ENCODE measurements at regions not wholly inside any gene's neighbourhood (a gene's known extent, or its start where the extent isn't known, plus 50 kb on each side); places are given as distances from the start of the nearest gene placed in this dataset.

DNA sequence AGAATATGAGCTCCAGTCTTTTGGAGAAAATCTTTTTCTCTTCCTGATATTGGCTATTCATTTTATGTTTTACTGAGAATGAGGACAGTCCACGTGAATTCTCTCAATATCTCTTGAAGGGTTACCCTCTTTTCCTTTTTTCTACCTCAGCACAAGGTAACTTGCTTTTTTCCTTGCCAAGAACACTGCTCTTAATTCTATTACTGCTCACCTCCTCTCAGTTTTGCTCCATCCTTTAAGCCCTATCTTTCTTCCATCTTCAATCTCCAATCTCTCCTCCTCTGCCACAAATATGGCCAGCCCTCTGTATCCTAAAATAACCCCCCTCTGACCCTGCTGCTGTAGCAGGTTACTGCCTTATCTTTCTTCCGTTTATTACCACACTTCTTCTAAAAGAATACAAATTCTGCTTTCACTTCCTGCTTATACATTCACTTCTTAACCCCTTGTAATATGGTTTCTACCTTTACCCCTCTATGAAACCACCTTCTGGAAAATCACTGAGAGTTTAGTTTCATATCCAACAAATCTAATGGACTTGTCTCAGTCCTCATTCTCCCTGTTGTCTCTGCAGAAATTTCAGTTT is 89.0 kb downstream of the NFKBIZ start:
- ATAC-seq (peak in 3 of 4 donors; percentile 35 to 59 (median 52)), DNase-seq (no peak)
- Histone ChIP-seq H3K27ac (no peak overlapping the region), H3K36me3 (no peaks in the 10 kb centered on the region), H3K4me1 (peaks cover 0 to 4% (median 0%) of the 10 kb centered on the region in 4 donors), H3K27me3 (no peaks in the 10 kb centered on the region), H3K4me3 (no peak overlapping the region), H3K9me3 (no peaks in the 10 kb centered on the region)
- WGBS (ENCODE audit: insufficient coverage, low coverage, low lambda C conversion rate, missing lambda C conversion rate): 18% methylated on average over 2 of the region's 2 CpGs
- intact Hi-C loops (cut with DNase I): no loop called here
- TF ChIP-seq, protein P1, sequence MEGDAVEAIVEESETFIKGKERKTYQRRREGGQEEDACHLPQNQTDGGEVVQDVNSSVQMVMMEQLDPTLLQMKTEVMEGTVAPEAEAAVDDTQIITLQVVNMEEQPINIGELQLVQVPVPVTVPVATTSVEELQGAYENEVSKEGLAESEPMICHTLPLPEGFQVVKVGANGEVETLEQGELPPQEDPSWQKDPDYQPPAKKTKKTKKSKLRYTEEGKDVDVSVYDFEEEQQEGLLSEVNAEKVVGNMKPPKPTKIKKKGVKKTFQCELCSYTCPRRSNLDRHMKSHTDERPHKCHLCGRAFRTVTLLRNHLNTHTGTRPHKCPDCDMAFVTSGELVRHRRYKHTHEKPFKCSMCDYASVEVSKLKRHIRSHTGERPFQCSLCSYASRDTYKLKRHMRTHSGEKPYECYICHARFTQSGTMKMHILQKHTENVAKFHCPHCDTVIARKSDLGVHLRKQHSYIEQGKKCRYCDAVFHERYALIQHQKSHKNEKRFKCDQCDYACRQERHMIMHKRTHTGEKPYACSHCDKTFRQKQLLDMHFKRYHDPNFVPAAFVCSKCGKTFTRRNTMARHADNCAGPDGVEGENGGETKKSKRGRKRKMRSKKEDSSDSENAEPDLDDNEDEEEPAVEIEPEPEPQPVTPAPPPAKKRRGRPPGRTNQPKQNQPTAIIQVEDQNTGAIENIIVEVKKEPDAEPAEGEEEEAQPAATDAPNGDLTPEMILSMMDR (IDR thresholded peaks at IDR 0.05): no peak
- TF ChIP-seq POLR2A (IDR thresholded peaks at IDR 0.05): no peak

DNA sequence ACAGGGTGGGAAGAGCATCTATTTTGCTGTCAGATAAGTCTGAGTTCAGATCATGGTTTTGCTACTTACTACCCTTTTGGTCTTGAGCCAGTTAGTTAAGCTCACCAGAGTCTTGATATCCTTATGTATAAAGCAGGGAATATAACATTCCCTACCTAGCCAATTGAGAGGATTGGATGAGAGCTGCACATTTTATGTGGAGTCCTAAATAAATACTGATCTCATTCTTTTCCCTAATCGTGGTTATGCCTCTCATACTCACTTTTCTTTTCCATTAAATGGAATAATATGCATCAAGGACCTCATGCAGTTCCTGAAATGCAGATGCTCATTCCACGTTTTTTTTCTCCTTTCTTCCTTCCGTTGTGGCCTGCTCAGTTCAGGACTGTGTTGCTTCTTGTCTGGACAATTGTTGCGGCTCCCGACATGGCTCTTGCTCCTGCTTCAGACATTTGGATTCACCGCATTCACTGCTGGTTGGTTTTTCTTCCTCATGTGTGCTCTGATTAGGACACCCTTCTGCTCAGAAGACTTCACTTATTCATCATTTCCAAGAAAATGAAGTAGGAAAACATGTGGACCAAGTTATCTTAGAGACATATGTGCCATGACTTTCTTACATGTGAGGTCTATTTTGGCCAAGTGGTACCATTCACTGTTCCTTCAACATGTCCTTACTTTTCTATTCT is 90.2 kb downstream of the NFKBIZ start:
- Histone ChIP-seq H3K9me3 (no peaks in the 10 kb centered on the region), H3K4me1 (peaks cover 0 to 4% (median 0%) of the 10 kb centered on the region in 4 donors), H3K4me3 (no peak overlapping the region), H3K27ac (no peak overlapping the region), H3K27me3 (no peaks in the 10 kb centered on the region), H3K36me3 (no peaks in the 10 kb centered on the region)
- DNase-seq (no peak), ATAC-seq (no peak)
- TF ChIP-seq, protein P1 (IDR thresholded peaks at IDR 0.05): no peak
- TF ChIP-seq POLR2A (IDR thresholded peaks at IDR 0.05): no peak
- 69% methylated on average over 6 of the region's 6 CpGs for WGBS (ENCODE audit: insufficient coverage, low coverage, low lambda C conversion rate, missing lambda C conversion rate)
- intact Hi-C loops (cut with DNase I): no loop called here

DNA sequence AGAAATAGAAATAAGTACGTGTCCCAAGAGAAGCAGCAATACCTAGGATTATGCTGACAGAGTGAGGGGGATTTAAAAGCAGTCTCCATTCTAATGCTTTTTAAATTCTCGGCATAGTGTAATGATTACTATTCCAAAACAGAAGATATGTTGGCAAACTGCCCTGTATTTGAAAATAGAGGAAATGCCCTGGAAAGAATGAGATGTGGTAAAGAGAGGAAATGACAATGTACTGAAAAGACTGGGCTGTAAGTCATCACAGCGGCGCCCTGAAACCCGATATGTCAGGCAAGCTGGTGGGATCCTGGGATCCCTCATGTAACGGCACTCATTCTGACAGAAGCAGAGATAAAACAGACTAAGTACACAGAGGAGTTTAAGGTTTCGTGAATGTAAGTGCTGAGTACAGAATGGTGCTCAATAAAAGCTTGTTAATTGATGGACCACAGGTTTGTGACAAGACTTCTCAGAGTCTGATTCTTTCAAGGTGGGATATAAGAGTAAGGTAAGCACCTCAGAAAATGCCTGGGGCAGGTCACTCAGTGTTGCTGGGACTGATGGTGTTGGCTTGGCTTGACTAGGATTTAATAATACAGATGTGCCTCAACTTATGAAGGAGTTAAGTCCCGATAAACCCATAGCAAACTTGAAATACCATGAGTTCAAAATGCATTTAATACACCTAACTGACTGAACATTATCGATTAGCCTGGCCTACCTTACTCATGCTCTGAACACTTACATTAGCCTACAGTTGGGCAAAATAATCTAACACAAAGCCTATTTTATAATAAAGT is 91.4 kb downstream of the NFKBIZ start:
- WGBS (ENCODE audit: insufficient coverage, low coverage, low lambda C conversion rate, missing lambda C conversion rate): 57% methylated on average over 9 of the region's 9 CpGs
- no peaks in the 10 kb centered on the region for H3K27me3 ChIP-seq
- H3K9me3 ChIP-seq: no peaks in the 10 kb centered on the region
- DNase-seq (peak in 1 of 3 donors; percentile 40), ATAC-seq (peak; percentile 56 to 67 (median 61))
- intact Hi-C loops (cut with DNase I): no loop called here
- no peak overlapping the region for H3K4me3 ChIP-seq
- H3K4me1 ChIP-seq: peaks cover 0 to 4% (median 0%) of the 10 kb centered on the region in 4 donors
- no peak overlapping the region for H3K27ac ChIP-seq
- no peaks in the 10 kb centered on the region for H3K36me3 ChIP-seq
- no peak for TF ChIP-seq POLR2A (IDR thresholded peaks at IDR 0.05)
- TF ChIP-seq, protein P1 (IDR thresholded peaks at IDR 0.05): no peak

DNA sequence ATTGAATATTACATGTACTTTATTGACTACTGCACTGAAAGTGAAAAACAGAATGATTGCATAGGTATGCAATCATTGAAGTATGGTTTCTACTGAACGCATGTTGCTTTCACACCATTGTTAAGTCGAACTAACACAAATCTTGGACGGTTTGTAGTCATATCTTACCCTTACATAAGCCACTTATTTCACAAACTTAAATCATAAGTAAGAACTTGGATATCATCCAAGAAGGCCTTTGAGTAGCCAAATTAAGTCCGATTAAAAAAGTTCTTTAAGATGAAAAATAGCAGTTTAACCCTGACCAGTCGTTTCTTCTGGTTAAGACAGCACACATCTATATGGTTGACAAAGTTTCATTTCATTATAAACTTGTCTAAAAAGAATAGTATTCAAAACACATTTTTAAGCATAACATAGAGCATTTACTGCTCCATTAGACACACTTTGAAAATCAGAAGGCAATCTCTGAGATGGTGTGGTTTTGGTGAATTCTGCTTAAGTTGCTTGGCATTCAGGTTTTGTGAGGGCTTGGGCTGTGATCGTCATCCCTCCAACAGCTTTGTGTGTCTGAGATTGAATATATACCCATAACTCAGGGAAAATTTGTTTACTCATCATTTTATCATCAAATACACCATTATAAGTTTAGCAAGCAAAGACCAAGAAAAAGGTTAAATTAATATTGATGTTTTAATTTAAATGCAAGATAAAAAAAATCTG is 92.2 kb downstream of the NFKBIZ start:
- H3K4me3 ChIP-seq: no peak overlapping the region

More for the DNA sequence above, 92.2 kb downstream of the NFKBIZ start:
- H3K27ac ChIP-seq: no peak overlapping the region
- DNase-seq (no peak), ATAC-seq (no peak)
- H3K36me3 ChIP-seq: no peaks in the 10 kb centered on the region
- no peaks in the 10 kb centered on the region for H3K9me3 ChIP-seq
- H3K4me1 ChIP-seq: peaks cover 0 to 4% (median 0%) of the 10 kb centered on the region in 4 donors
- H3K27me3 ChIP-seq: no peaks in the 10 kb centered on the region
- TF ChIP-seq POLR2A (IDR thresholded peaks at IDR 0.05): no peak
- TF ChIP-seq, protein P1 (IDR thresholded peaks at IDR 0.05): no peak
- 64% methylated on average over 6 of the region's 6 CpGs for WGBS (ENCODE audit: insufficient coverage, low coverage, low lambda C conversion rate, missing lambda C conversion rate)
- intact Hi-C loops (cut with DNase I): no loop called here

Measured in right lobe of liver (tissue), 6 donors.